Liver (tissue), 8 donors: ENCODE measurements at regions not wholly inside any gene's neighbourhood (a gene's known extent, or its start where the extent isn't known, plus 50 kb on each side); places are given as distances from the start of the nearest gene placed in this dataset.

Experiments used
- DNase-seq: peaks from one replicate; pipeline ENCODE4 v3.0.0-alpha.2; 2017; ENCODE audit warnings: low spot score
- H3K27ac ChIP-seq, 2 donors: one replicate each; pipeline ENCODE4 v1.7.0; 2013; ENCODE audit warnings: inconsistent platforms in 2 of 2, low read length in 2 of 2, control low read depth in 1 of 2, low read depth in 1 of 2, mild to moderate bottlenecking in 1 of 2
- H3K27me3 ChIP-seq, 4 donors: one replicate each; pipeline versions ENCODE4 v1.6.1 to v1.7.0; 2013; ENCODE audit warnings: low read length in 3 of 4, inconsistent platforms in 1 of 4, mild to moderate bottlenecking in 1 of 4, moderate library complexity in 1 of 4; ENCODE audit not compliant: control insufficient read depth in 4 of 4, insufficient read depth in 4 of 4
- H3K36me3 ChIP-seq, 4 donors: one replicate each; pipeline versions ENCODE4 v1.6.1 to v1.7.0; 2013; ENCODE audit warnings: low read length in 3 of 4, mild to moderate bottlenecking in 3 of 4, low read depth in 1 of 4, moderate library complexity in 1 of 4; ENCODE audit not compliant: control insufficient read depth in 4 of 4, insufficient read depth in 3 of 4
- H3K4me1 ChIP-seq, 4 donors: one replicate each; pipeline versions ENCODE4 v1.6.1 to v1.7.0; 2013; ENCODE audit warnings: low read length in 3 of 4, mild to moderate bottlenecking in 3 of 4, moderate library complexity in 1 of 4; ENCODE audit not compliant: control insufficient read depth in 4 of 4, insufficient read depth in 4 of 4
- H3K4me3 ChIP-seq, 3 donors: one replicate each; pipeline versions ENCODE4 v1.6.1 to v1.7.0; 2013; ENCODE audit warnings: low read length in 3 of 3, control low read depth in 1 of 3, low read depth in 1 of 3, mild to moderate bottlenecking in 1 of 3
- H3K9ac ChIP-seq, 2 donors: one replicate each; pipeline ENCODE4 v1.7.0; 2013; ENCODE audit warnings: low read length in 2 of 2, mild to moderate bottlenecking in 2 of 2, moderate library complexity in 2 of 2, control low read depth in 1 of 2, low read depth in 1 of 2
- H3K9me3 ChIP-seq, 4 donors: one replicate each; pipeline versions ENCODE4 v1.6.1 to v1.7.0; 2013; ENCODE audit warnings: low read length in 3 of 4; ENCODE audit not compliant: control insufficient read depth in 4 of 4
- CTCF ChIP-seq: fragments of 150-350 bp; IDR thresholded peaks from 2 replicates; pipeline ENCODE4 v1.5.1; 2017; ENCODE audit warnings: improper control_type of control experiment, low read depth, low read length; ENCODE audit not compliant: missing input control
- EGR1 ChIP-seq, 2 donors: IDR thresholded peaks; 2 replicates each; pipeline ENCODE4 v1.6.1; 2016 to 2018; ENCODE audit warnings: antibody characterized with exemption in 2 of 2, low read depth in 2 of 2
- FOXA1 ChIP-seq: IDR thresholded peaks from 2 replicates; pipeline ENCODE4 v1.6.1; 2016; ENCODE audit warnings: antibody characterized with exemption
- FOXA2 ChIP-seq: IDR thresholded peaks from 2 replicates; pipeline ENCODE4 v1.6.1; 2016; ENCODE audit warnings: antibody characterized with exemption
- GABPA ChIP-seq, 2 donors: IDR thresholded peaks in 1 of 2; conservative IDR thresholded peaks in 1 of 2; 2 replicates each; pipeline ENCODE4 v1.6.1; 2016; ENCODE audit warnings: antibody characterized with exemption in 2 of 2, mild to moderate bottlenecking in 1 of 2, moderate library complexity in 1 of 2
- HNF4A ChIP-seq, 2 donors: conservative IDR thresholded peaks; 2 replicates each; pipeline ENCODE4 v1.6.1; 2016; ENCODE audit warnings: antibody characterized with exemption in 2 of 2, mild to moderate bottlenecking in 2 of 2
- HNF4G ChIP-seq: IDR thresholded peaks from 2 replicates; pipeline ENCODE4 v1.6.1; 2016; ENCODE audit warnings: antibody characterized with exemption
- JUND ChIP-seq, 2 donors: IDR thresholded peaks; 2 replicates each; pipeline ENCODE4 v1.6.1; 2016; ENCODE audit warnings: antibody characterized with exemption in 2 of 2
- MAX ChIP-seq: IDR thresholded peaks from 2 replicates; pipeline ENCODE4 v1.6.1; 2016; ENCODE audit warnings: antibody characterized with exemption
- NR2F2 ChIP-seq: IDR thresholded peaks from 2 replicates; pipeline ENCODE4 v1.6.1; 2016; ENCODE audit warnings: antibody characterized with exemption
- RAD21 ChIP-seq, 2 donors: IDR thresholded peaks; 2 replicates each; pipeline ENCODE4 v1.6.1; 2016; ENCODE audit warnings: antibody characterized with exemption in 2 of 2, mild to moderate bottlenecking in 2 of 2
- REST ChIP-seq: IDR thresholded peaks from 2 replicates; pipeline ENCODE4 v1.6.1; 2016; ENCODE audit warnings: antibody characterized with exemption, mild to moderate bottlenecking
- RXRA ChIP-seq, 2 donors: IDR thresholded peaks; 2 replicates each; pipeline ENCODE4 v1.6.1; 2017 to 2018; ENCODE audit warnings: antibody characterized with exemption in 2 of 2, mild to moderate bottlenecking in 1 of 2
- SP1 ChIP-seq: IDR thresholded peaks from 2 replicates; pipeline ENCODE4 v1.6.1; 2018; ENCODE audit warnings: antibody characterized with exemption, mild to moderate bottlenecking
- TAF1 ChIP-seq: conservative IDR thresholded peaks from 2 replicates; pipeline ENCODE4 v1.6.1; 2016; ENCODE audit warnings: antibody characterized with exemption, mild to moderate bottlenecking
- YY1 ChIP-seq: IDR thresholded peaks from 2 replicates; pipeline ENCODE4 v1.6.1; 2016; ENCODE audit warnings: antibody characterized with exemption, mild to moderate bottlenecking
- ZBTB33 ChIP-seq: IDR thresholded peaks from 2 replicates; pipeline ENCODE4 v1.6.1; 2016; ENCODE audit warnings: antibody characterized with exemption
- WGBS: extraction: QIAGEN DNeasy Blood & Tissue Kit; methylation state at CpG from one replicate; pipeline ENCODE4 v1.1.7; 2013; 5-methylcytosine and 5-hydroxymethylcytosine counted together
- TF ChIP-seq, protein P1 (sequence below): IDR thresholded peaks from 2 replicates; pipeline ENCODE4 v1.6.1; 2016; ENCODE audit warnings: antibody characterized with exemption
- donor health status: healthy.
- donor health status: healthy.
- donor health status: healthy.
- donor health status: healthy.
- donor health status: healthy.

GRCh38 chr7:88522771-88523293, 216.1 kb upstream of the STEAP4 start:
- Histone ChIP-seq H3K4me1 (no peaks in the 10 kb centered on the region), H3K9ac (no peak overlapping the region), H3K27me3 (no peaks in the 10 kb centered on the region), H3K9me3 (no peaks in the 10 kb centered on the region), H3K36me3 (no peaks in the 10 kb centered on the region), H3K27ac (no peak overlapping the region), H3K4me3 (no peak overlapping the region)
- no peak for DNase-seq
- TF ChIP-seq RXRA (IDR thresholded peaks at IDR 0.05) (no peak), FOXA1 (no peak), MAX (no peak), NR2F2 (no peak), CTCF (no peak), SP1 (no peak), JUND (IDR thresholded peaks at IDR 0.05) (no peak), GABPA (IDR thresholded peaks at IDR 0.05 in 1 of 2, conservative IDR thresholded peaks at IDR 0.05 in 1 of 2) (no peak), EGR1 (IDR thresholded peaks at IDR 0.05; ENCODE audit: low read depth in 2 of 2) (no peak), HNF4G (no peak), RAD21 (IDR thresholded peaks at IDR 0.05) (no peak), ZBTB33 (no peak), FOXA2 (no peak), YY1 (no peak), HNF4A (conservative IDR thresholded peaks at IDR 0.05) (no peak)
- TF ChIP-seq, protein P1, sequence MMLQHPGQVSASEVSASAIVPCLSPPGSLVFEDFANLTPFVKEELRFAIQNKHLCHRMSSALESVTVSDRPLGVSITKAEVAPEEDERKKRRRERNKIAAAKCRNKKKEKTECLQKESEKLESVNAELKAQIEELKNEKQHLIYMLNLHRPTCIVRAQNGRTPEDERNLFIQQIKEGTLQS: no peak
- 39% methylated on average over 2 of the region's 2 CpGs for WGBS

DNA sequence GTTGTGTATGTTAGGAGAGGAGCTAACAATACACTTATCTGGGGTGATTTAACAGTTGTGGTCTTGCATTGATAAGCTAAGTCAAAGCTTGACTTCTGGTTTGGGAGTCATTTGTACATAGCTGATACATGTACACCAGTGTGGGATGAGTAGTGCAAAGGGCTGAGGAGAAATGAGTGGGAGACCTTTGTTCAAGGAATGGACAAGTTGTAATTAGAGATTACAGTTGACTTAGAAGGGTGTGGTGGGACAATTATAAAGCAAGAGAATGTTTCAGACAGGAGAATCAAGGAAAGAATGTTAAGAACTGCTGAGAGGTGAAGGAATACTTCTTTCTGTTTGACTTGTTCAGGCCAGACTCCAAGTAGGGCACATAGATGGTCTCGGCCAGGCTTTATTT, 209.7 kb upstream of the STEAP4 start:
- no peak overlapping the region for H3K27ac ChIP-seq
- no peaks in the 10 kb centered on the region for H3K27me3 ChIP-seq
- no peak overlapping the region for H3K4me3 ChIP-seq
- H3K9me3 ChIP-seq: no peaks in the 10 kb centered on the region
- H3K4me1 ChIP-seq: no peaks in the 10 kb centered on the region
- no peak for DNase-seq
- H3K36me3 ChIP-seq: no peaks in the 10 kb centered on the region
- TF ChIP-seq FOXA1 (no peak), RXRA (IDR thresholded peaks at IDR 0.05) (no peak), YY1 (no peak), TAF1 (no peak), NR2F2 (no peak), HNF4G (no peak), SP1 (no peak), ZBTB33 (no peak), JUND (IDR thresholded peaks at IDR 0.05) (no peak), FOXA2 (no peak), GABPA (IDR thresholded peaks at IDR 0.05 in 1 of 2, conservative IDR thresholded peaks at IDR 0.05 in 1 of 2) (no peak), EGR1 (IDR thresholded peaks at IDR 0.05; ENCODE audit: low read depth in 2 of 2) (no peak), RAD21 (IDR thresholded peaks at IDR 0.05) (no peak), HNF4A (conservative IDR thresholded peaks at IDR 0.05) (no peak), REST (no peak)
- TF ChIP-seq, protein P1: no peak
- 80% methylated on average over 1 of the region's 1 CpG for WGBS
- H3K9ac ChIP-seq: no peak overlapping the region
